ENCODE measurements at regions not wholly inside any gene's neighbourhood (a gene's known extent, or its start where the extent isn't known, plus 50 kb on each side); places are given as distances from the start of the nearest gene placed in this dataset.

DNA sequence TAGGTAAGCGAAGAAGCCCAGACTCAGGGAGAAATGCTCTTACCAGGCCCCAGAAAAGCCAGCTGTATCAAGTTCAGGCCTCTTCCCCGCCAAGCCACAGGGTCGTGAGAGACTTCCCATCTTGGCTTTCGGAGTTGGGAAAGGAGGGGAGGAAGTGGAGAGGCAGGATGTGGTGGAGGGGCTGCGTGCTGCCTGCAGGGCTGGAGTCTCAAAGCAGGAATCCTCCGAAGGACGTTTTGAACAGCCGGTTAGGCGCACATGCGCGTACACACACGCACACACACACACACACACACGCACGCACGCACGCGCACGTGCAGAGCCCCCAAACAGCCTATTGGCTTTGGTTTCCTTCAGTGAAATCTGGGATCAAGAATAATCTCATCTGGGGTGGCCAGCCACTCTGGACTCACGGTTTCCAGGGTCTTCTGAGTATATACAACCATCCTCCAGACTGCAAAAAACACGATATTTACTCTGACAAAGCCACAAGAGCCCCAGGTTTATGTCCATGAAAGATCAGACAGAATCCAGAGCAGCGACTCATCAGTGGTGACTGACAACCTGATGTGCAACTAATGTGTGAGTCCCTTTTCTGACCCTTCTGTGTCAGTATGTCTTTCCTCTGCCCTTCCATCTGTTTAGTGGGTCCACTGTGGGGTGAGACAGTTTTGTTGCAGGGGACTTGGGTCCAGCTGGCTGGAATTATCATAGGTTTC lies 115.0 kb upstream of the ZNF438 start:
- DNase-seq (ENCODE audit: low read depth) = no peak

DNA sequence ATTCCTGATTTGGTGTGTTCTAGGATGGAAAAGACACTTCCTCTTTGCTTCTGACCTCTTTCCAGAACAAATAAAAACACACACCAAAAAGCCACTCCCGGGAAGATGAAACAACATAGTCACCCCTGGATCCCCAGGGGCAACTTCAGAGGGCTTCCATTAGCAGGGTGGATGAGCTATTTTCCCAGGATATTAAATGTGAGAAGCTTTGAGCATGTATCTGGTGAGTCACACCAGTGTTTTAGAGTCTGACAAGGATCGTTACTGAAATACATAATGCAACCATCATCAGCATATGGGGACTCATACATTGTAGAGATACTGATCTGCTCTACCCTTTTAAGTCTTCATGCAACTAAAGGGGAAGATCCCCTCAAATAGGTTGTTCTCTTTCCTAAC lies 115.5 kb upstream of the ZNF438 start:
- DNase-seq (ENCODE audit: low read depth) = no peak

DNA sequence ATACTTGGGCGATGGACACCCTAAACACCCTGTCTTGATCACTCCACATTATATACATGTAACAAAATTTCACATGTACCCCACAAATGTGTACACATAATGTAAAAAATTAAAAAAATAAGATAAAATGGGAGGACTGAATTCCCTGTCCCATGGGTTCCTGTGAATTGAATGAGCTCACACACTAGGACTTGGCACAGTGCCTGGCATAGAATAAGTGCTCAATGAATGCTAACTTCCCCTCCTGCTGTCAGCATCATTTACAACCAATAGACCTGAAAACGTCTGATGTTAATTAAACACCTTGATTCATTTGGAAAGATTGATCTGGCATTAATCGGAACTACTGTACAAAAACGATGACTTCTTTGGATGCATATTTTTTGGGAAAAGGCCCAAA lies 117.3 kb upstream of the ZNF438 start:
- DNase-seq (ENCODE audit: low read depth) = no peak

DNA sequence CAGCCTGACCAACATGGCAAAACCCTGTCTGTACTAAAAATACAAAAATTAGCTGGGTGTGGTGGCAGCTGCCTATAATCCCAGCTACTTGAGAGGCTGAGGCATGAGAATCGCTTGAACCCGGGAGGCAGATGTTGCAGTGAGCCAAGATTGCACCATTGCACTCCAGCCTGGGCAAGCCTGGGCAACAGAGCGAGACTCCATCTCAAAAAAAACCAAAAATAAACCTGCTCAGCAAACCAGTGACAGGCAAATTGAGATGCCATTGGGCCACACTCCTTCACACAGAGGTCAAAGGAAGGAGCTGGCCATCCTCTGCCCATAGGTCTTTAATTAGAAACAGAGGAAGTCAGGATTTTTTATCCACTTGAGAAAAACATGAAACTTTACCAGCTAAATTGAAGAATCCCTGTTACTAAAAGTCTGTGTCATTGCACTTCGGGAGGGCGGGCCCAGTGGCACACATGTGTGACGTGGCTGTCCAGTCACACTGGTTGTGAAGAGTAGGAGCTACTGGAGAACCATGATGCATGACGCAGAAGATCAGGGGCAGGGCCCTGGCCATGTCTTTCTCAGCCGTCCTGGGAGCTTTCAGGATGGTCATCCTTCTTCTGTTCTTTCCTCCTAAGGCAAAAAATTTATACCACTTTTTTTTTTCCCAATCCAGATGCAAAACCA lies 118.3 kb upstream of the ZNF438 start:
- DNase-seq (ENCODE audit: low read depth) = no peak

DNA sequence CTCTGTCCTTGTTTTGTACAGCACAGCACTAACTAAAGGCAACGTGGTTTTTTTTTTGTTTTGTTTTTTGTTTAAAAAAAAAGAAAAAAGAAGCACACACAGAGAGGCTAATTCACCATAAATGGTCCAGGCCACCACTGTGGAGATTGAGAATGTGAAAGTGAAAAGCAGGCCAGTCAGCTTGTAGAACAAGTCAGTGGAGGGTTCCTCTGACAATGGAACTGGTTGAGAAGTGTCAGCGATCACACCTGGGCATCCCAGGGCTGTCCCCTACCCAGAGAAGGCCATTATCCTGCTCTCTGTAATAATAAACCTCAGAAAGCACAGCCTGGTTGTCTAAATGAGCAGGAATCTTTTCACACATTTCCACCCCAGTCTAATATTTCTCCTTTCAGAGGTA lies 119.6 kb upstream of the ZNF438 start:
- DNase-seq (ENCODE audit: low read depth) = no peak

DNA sequence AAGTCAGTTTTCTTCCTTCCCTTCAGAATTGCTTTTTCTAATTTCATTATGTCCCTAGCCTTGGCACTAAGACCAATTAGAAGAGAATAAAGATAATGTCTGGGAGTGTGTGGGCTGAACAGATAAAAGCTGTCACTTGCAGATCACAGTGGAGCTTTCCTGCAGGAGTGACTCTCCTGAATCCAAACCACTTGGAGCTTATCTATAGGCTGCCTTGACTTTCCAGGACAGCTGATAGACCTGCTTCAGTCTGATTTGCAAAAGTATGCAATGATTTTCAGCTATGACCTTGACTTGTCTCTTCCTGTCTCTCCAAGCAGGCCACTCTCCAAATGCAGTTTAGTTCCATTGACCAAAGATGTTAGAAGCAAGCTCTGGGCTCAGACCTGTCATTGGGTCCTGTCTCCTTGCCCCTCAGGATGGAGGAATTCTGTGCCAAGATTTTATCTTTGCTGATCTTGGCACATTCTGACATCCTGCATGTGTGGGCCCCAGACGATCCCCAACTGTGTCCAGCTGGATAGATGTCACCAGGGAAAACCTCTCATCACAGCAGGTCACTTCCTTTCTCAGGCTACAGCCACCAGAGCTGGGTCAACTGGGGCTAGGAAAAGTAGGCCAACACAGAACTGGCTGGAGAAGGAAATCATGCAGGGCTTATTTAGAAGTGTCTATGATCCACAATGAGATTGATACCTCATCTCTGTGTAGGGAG lies 120.9 kb upstream of the ZNF438 start:
- no peak for DNase-seq (ENCODE audit: low read depth)

DNA sequence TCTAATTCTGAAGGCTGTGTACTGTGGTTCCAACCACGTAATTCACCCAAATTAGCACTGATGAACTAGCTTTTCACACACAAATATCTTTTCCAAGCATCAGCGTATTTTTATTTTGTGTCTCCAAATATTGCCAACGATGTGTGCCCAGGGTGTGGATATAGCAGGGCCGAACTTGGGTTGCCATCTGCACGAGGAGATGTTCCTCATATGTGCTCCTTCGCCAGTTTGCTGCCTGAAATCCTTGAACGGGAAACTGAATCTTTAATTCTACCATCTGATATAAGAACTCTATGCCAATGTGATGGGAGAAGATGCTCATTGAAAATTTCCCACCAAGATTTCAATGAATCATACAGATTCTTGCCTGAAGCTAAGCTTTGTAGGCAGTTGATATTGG lies 121.5 kb upstream of the ZNF438 start:
- DNase-seq (ENCODE audit: low read depth) = no peak

DNA sequence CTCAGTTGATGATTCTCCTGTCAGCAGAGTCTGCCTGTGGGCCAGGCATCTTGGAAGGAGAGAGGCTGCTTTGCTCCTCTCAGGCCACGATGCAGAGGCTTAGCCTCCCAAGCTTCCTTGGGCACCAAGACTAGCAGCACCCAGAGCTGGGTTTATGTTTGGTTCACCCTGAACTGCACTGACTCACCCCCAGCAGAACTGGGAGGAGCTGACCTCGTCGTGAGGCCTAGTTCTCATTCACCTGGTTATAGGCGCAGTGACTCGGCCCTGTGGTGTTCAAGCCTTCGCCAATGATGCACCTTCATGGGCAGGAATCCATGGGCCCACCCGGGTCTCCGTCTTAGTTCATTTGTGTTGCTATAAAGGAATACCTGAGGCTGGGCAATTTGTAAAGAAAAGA lies 122.0 kb upstream of the ZNF438 start:
- DNase-seq (ENCODE audit: low read depth) = no peak

DNA sequence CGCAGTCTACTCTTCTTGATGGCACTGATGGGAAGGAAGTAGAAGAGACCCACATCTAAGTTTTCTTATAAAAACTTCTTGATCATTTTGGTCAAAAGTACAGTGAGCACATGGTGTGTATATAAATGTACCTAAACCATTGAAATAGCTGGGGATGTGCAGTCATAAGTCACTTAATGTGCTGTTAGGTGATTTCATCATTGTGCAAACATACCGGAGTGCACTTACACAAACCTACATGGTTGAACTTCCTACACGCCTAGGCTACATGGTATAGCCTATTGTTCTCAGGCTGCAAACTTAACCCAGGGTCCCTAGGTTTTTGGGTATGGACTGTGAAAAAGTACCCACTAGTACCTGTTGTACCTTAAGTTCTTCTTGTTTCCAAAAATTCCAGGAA lies 123.3 kb upstream of the ZNF438 start:
- no peak for DNase-seq (ENCODE audit: low read depth)

DNA sequence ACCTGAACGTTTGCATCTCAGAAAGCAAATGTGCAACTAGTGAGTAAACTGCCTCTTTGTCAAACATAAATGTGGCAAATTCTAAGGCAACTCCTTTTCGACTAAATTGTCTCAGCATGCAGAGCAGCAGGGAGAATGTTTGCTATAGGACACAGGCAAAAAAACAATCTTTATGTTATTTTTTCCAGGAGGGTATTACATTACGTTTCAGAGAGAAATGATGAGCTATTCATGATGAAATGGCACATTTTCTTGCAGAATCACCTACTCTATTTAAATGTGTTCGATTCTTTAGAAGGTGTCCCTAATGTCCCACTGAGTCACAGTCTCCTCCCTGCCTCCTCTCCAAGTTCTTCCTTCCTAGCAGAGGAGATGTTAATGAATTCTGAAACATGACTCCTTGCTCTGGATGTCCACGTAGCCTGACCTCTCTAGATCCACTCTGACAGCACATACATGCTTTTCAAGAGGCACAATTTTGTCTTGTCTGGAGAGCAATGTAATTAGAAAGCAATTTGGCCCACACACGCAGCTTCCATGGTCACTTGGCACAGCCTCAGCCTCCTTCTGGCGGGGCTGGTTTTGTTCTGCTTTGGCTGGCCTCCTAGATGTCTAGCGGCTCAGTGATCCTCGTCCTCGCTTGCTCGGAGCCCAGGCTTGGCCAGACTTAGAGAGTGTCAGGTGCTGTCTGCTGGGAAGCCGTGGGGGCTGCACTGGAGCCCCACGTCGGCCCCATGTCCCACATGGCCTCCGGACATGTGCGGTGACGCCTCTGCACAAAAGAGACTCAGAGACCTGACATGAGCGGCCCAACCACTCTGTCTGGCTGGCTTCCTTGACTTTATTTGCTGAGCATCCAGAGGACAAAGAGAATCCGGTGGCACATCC lies 125.7 kb upstream of the ZNF438 start:
- DNase-seq (ENCODE audit: low read depth) = no peak

DNA sequence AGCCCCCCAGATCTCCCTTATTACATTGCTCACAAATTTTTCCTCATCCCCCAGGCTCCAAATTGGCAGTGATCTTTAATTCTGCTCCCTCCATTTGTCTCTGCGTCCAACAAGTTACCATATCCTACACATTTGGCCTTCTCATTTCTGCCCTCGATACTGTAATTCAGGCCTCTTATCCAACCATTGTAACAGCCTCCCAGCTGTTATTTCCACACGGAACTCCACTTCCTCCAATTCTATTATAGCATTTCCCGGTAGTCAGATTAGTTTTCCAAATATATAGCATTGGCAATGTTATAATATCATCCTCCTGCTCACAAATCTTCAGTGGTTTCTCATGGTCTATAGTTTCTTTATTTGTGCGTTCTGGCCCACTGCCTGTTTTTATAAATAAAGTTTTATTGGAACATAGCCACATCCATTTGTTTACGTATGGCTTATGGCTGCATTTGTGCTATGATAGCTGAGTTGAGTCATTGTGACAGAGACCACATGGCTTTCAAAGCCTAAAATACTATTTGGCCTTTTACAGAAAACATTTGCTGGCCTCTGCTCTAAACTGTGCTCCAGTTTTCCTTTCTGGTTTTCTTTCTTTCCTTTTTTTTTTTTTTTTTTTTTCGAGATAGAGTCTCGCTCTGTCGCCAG lies 126.5 kb upstream of the ZNF438 start:
- no peak for DNase-seq (ENCODE audit: low read depth)

DNA sequence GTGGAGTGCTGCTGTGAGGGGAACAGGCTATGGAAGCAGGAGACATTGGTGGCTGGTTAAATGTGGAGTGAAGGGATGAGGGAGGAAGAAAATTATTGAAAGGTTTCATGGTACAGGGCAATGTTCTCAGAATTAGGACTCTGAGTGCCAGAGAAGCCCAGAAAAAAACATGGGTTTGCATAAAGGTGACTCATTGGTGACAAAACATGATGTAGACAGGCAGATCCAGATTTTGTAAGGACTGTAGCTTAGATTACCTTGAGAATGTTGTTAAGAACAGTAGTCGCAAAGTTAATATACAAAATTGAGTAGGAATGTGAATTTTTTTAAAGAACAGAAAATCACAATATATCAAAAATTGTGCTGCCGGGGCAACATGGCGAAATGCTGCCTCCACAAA lies 134.9 kb upstream of the ZNF438 start:
- DNase-seq (ENCODE audit: low read depth) = no peak

DNA sequence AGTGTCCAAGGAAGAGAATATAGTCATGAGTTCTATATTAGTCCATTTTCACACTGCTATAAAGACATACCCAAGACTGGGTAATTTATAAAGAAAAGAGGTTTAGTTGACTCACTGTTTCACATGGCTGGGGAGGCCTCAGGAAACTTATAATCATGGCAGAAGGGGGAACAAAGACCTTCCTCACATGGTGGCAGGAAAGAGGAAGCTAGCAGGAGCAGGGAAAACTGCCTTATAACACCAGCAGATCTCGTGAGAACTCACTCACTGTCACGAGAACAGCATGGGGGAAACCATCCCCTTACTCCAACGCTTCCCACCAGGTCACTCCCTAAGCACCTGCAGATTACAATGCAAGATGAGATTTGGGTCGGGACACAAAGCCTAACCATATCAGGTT lies 139.0 kb upstream of the ZNF438 start:
- no peak for DNase-seq (ENCODE audit: low read depth)

DNA sequence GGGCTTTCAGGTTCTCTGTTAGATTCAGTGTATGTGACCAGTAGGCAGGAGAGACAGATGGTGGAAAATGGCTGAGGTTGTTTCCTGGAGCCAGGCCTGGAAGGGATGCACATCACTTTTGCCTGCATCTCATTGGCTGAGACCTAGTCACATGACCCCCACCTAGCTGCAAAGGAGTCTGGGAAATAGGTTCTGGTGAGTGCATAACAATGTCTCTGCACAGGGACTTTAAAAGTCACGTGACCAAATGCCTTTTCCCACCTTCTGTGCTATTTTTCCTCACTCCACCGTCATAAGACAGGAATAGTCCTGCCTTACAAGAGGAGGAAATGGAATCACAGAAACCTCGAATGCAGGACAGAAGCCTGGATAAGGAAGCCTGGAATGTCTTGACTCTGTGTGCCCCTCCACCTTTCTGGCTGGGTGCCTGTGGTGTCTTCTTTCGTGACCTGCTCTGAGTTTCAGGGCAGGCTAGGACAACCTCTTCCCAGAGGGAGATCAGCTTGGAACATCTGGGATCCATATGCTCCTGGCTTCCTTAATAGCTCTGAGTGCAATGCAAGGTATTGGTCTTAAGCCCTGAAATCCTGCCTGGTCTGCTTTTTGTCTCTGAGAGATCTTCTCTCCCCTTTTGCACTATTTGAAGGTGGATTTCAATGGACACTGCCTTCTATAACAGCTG lies 139.9 kb upstream of the ZNF438 start:
- DNase-seq (ENCODE audit: low read depth) = no peak

DNA sequence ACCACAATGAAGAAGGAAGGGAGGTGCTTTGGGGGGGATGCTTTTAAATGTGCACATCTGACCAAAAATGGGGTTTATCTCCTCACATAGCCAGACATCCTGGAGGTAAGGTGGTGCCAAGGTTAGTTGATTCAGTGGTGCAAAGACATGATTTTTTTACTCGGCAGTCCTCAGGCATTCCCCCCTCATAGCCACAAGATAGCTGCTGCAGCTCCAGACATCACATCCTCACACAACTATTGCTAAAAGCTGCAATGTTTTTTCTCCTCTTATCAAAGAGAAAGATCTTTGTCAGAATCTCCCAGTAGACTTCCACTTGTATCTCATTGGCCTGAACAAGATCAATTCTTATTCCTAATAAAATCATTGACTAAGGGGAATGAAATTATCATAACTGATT lies 141.3 kb upstream of the ZNF438 start:
- DNase-seq (ENCODE audit: low read depth) = no peak

DNA sequence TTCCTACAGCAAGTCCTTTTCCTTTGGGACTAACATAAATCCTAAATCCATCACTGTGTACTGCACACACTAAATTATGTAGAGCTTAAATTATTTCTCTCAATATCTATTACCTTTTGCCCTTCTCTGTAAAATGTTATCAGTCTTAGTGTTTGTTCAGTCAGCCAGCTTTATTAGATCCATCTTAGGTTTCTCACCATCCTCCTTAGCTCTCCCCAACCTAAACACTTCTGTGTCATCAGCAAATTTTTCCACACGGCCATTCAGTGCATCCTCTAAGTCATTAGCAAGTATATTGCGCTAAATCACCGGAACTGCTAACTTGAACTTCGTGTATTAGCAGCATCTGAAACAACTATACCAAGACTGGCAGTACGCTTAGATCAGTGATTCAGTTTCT lies 142.1 kb upstream of the ZNF438 start:
- DNase-seq (ENCODE audit: low read depth) = no peak

DNA sequence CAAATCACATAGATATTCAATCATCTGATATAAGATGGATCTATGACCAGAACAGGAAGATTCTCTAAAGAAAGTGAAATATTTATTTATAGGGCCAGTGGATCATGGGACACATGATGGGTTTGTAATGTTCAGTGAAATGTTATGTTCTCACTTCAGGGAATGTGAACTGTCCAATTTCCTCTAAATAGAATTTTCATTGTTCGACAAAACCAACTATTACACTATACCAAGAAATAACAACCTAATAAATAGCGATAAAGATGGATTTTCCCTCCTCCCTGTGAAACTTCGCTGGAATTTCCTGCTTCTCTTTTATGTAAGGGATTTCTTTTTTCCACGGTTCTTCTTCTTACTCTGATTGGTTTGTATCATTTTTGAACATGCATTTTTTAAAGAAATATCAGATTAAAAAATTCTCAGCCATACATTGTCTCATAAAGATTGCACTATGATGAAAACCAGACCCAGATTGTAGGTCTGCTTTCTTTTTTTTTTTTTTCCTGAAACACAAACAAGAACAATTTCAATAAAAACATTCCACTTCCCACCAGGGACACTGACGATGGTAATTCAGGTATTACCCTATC lies 139.8 kb upstream of the ZEB1 start:
- DNase-seq (ENCODE audit: low read depth) = no peak

DNA sequence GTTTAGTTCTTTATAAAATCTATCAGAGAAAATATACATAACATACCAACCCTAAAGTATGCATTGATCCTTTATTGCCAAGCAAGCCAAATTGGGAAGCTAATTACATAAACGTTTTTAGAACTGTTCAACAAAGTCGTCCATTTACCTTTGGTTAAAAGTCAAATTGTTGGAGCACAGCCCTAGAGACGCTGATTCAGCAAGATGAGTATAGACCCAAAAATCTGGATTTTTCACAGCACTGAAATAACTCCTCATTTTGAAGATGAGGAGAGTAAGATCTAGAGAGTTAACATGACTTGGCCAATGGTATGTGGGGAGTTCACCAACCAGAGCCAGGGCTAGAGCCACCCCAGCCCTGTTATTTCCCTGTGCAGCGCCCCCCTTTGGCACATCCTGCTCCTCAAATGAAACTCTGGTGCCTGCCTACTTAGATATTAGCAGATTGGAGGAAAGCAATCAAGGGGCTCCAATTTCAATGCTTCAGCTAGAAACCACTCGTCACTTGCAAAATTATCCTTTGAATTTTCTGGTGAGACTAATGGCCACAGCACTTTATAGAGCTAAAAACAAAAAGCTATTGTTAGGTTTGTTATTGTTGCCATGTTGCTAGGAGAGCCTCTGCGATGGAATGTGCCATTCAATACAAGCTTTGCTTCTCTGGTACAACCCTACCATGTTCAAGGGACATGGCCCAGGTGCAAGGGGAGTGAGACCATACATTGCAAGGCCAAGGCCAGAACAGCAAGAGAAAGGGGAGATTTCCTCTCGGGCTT lies 132.6 kb upstream of the ZEB1 start:
- DNase-seq (ENCODE audit: low read depth) = no peak

DNA sequence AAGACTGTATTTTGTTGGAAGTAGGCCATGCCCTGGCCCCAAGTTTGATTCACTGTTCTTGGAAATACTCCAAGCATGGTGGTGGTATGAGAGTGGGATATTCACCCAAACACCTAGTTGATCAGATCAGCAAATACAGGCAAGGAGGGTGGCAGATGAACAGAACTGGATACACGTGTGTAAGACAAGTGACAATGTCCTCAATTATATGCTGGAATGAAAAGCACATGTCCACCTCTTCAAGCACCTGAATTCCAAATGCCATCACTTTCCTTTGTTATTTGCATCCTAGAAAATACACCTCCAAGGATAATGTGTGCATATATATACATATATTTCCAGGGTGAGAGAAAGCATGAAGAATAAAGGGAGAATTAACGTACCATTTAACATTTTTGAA lies 131.8 kb upstream of the ZEB1 start:
- no peak for DNase-seq (ENCODE audit: low read depth)

DNA sequence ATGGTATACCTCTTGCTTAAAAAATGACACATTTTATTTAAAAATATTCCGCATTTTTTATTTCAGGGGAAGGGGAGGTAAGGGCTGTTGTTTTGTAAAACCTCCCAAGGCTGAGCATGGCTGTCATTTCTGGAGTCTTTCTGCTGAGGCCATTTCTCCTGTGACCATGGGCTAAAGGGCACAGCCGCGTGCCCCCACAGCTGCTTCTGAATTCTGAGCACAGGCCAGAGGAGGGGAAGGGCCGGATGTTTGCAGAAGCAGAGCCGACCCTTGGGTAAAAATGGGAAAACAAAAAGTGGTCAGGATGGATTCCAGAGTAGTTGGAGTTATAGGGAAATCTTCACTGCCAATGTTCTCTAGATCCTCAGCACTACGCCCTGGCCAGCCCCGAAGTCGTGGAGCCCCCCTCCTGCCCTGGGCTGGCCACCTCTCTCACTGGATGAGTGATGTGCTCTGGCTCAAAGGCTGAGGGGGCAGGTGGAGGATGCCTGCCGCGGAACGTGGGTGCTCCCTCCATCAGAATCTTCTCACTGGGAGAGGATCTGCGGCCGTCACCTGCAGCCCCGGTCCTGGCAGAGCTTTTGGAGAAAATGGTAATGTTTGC lies 131.3 kb upstream of the ZEB1 start:
- no peak for DNase-seq (ENCODE audit: low read depth)

Measured in activated T-helper 1 cell treated with Interleukin-2 at 50 U/mL for 16 hours (primary cell).